Suprapubic skin (tissue), 4 donors: ENCODE measurements at regions not wholly inside any gene's neighbourhood (a gene's known extent, or its start where the extent isn't known, plus 50 kb on each side); places are given as distances from the start of the nearest gene placed in this dataset.

Source experiments
- DNase-seq, 2 donors: peaks; one replicate each; pipeline ENCODE4 v3.0.0-alpha.2; 2019; ENCODE audit warnings: low spot score in 2 of 2
- H3K27ac ChIP-seq: fragments of 200-600 bp; sonication (generic); one replicate; pipeline ENCODE4 v1.5.1; 2019
- H3K27me3 ChIP-seq: fragments of 200-600 bp; sonication (generic); one replicate; pipeline ENCODE4 v1.5.1; 2019
- H3K36me3 ChIP-seq: fragments of 200-600 bp; sonication (generic); one replicate; pipeline ENCODE4 v1.5.1; 2019
- H3K4me1 ChIP-seq: fragments of 200-600 bp; sonication (generic); one replicate; pipeline ENCODE4 v1.5.1; 2019
- H3K4me3 ChIP-seq: fragments of 200-600 bp; sonication (generic); one replicate; pipeline ENCODE4 v1.5.1; 2019; ENCODE audit warnings: mild to moderate bottlenecking
- H3K9me3 ChIP-seq: fragments of 200-600 bp; sonication (generic); one replicate; pipeline ENCODE4 v1.5.1; 2019
- EP300 ChIP-seq: sonication (generic); formaldehyde crosslinking; IDR thresholded peaks from one replicate; pipeline ENCODE4 v1.6.1; 2017; ENCODE audit warnings: antibody characterized with exemption
- POLR2A ChIP-seq, 2 donors: fragments of 450-650 bp; IDR thresholded peaks; one replicate each; pipeline ENCODE4 v1.6.1; 2017; ENCODE audit warnings: antibody characterized with exemption in 2 of 2, mild to moderate bottlenecking in 2 of 2, moderate library complexity in 2 of 2
- POLR2AphosphoS5 ChIP-seq, 3 donors: sonication (generic); formaldehyde crosslinking; IDR thresholded peaks; one replicate each; pipeline ENCODE4 v1.6.1; 2017; ENCODE audit warnings: antibody characterized with exemption in 3 of 3
- WGBS: methylation state at CpG from one replicate; pipeline ENCODE4 v1.1.5; 2018; 5-methylcytosine and 5-hydroxymethylcytosine counted together
- TF ChIP-seq, protein P1 (sequence below), 2 donors: fragments of 200-600 bp in 1 of 2; fragments of 450-650 bp in 1 of 2; sonication (generic) in 1 of 2; IDR thresholded peaks; one replicate each; pipeline ENCODE4 v1.5.1; 2016 to 2019; ENCODE audit warnings: antibody characterized with exemption in 2 of 2, mild to moderate bottlenecking in 1 of 2, moderate library complexity in 1 of 2

DNA sequence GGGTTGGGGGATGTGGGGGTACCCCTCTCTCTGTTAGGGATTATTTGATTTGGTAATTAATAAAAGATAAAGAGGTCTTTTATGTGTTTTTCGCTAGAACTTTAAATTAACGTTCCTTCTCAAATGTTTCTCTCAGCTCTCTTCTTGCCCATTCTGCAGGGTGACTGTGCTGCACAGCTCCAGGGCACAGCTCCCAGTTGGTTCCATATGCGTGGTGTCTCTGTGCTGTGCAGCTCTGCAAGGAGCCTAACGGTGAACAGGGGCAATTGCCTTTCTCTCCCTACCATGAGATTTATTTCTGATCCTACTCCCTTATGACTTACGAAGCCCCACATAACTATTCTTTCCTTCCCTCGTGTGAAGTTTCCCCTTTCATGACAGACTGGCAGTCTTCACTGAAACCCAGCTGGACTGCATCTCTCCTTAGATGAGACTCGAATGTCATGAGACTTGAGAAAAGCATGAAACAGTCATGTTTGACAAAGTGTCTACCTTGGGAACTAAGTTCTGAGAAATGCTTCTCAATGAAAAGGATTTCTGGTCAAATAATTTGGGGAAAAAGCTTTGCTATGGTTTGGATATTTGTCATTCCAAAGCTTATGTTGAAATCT lies 50.2 kb upstream of the SPRY1 start:
- no peaks in the 10 kb centered on the region for H3K9me3 ChIP-seq
- peaks cover 4% of the 10 kb centered on the region for H3K4me1 ChIP-seq
- no peak for DNase-seq
- H3K4me3 ChIP-seq, result no peak overlapping the region
- 63% methylated on average over 7 of the region's 7 CpGs for WGBS
- TF ChIP-seq EP300 (no peak), POLR2AphosphoS5 (IDR thresholded peaks at IDR 0.05) (no peak), POLR2A (IDR thresholded peaks at IDR 0.05) (no peak)
- TF ChIP-seq, protein P1, sequence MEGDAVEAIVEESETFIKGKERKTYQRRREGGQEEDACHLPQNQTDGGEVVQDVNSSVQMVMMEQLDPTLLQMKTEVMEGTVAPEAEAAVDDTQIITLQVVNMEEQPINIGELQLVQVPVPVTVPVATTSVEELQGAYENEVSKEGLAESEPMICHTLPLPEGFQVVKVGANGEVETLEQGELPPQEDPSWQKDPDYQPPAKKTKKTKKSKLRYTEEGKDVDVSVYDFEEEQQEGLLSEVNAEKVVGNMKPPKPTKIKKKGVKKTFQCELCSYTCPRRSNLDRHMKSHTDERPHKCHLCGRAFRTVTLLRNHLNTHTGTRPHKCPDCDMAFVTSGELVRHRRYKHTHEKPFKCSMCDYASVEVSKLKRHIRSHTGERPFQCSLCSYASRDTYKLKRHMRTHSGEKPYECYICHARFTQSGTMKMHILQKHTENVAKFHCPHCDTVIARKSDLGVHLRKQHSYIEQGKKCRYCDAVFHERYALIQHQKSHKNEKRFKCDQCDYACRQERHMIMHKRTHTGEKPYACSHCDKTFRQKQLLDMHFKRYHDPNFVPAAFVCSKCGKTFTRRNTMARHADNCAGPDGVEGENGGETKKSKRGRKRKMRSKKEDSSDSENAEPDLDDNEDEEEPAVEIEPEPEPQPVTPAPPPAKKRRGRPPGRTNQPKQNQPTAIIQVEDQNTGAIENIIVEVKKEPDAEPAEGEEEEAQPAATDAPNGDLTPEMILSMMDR (IDR thresholded peaks at IDR 0.05), result no peak
- no peaks in the 10 kb centered on the region for H3K27me3 ChIP-seq
- no peaks in the 10 kb centered on the region for H3K36me3 ChIP-seq
- H3K27ac ChIP-seq, result no peak overlapping the region
